ENCODE measurements at regions not wholly inside any gene's neighbourhood (a gene's known extent, or its start where the extent isn't known, plus 50 kb on each side); places are given as distances from the start of the nearest gene placed in this dataset.
"Not testable (repeated sequence)": the region's sequence is repeated elsewhere in the genome, so short reads cannot be mapped to it uniquely, and the experiment has no call there.

- DNase-seq (ENCODE audit: extremely low read depth, low read depth) = no peak
- H3K4me3 ChIP-seq (replicated peaks; ENCODE audit: low read depth, low read length) = no peak overlapping the region
- TF ChIP-seq CTCF (IDR thresholded peaks at IDR 0.05; ENCODE audit: low read depth, low read length, missing control alignments) = no peak
Measured at GRCh38 chr13:50744116-50744660, 99.3 kb downstream of the DLEU7 start.

GRCh38 chr13:50745542-50746115, 97.9 kb downstream of the DLEU7 start:
- DNase-seq (ENCODE audit: extremely low read depth, low read depth) = no peak
- TF ChIP-seq CTCF (IDR thresholded peaks at IDR 0.05; ENCODE audit: low read depth, low read length, missing control alignments) = no peak

GRCh38 chr13:50747737-50748350, 95.6 kb downstream of the DLEU7 start:
- TF ChIP-seq CTCF (IDR thresholded peaks at IDR 0.05; ENCODE audit: low read depth, low read length, missing control alignments) = no peak
- no peak for DNase-seq (ENCODE audit: extremely low read depth, low read depth)
- H3K4me3 ChIP-seq (replicated peaks; ENCODE audit: low read depth, low read length) = no peak overlapping the region

More at GRCh38 chr13:50745542-50746115, 97.9 kb downstream of the DLEU7 start:
- no peak overlapping the region for H3K4me3 ChIP-seq (replicated peaks; ENCODE audit: low read depth, low read length)

- not testable (repeated sequence) for DNase-seq (ENCODE audit: extremely low read depth, low read depth)
Measured at GRCh38 chr13:50753221-50753620, 90.3 kb downstream of the DLEU7 start.

GRCh38 chr13:50755862-50756685, 87.4 kb downstream of the DLEU7 start:
- DNase-seq (ENCODE audit: extremely low read depth, low read depth); H3K4me3 ChIP-seq (replicated peaks; ENCODE audit: low read depth, low read length): not testable (repeated sequence)

More at GRCh38 chr13:50753221-50753620, 90.3 kb downstream of the DLEU7 start:
- not testable (repeated sequence) for H3K4me3 ChIP-seq (replicated peaks; ENCODE audit: low read depth, low read length)

GRCh38 chr13:50757008-50757407, 86.5 kb downstream of the DLEU7 start:
- H3K4me3 ChIP-seq (replicated peaks; ENCODE audit: low read depth, low read length) = no peak overlapping the region
- no peak for DNase-seq (ENCODE audit: extremely low read depth, low read depth)
- TF ChIP-seq CTCF (IDR thresholded peaks at IDR 0.05; ENCODE audit: low read depth, low read length, missing control alignments) = no peak

- no peak overlapping the region for H3K4me3 ChIP-seq (replicated peaks; ENCODE audit: low read depth, low read length)
- no peak for DNase-seq (ENCODE audit: extremely low read depth, low read depth)
- TF ChIP-seq CTCF (IDR thresholded peaks at IDR 0.05; ENCODE audit: low read depth, low read length, missing control alignments) = no peak
Measured at GRCh38 chr13:50758796-50759195, 84.7 kb downstream of the DLEU7 start.
